Fibroblast of lung (primary cell): ENCODE measurements at regions not wholly inside any gene's neighbourhood (a gene's known extent, or its start where the extent isn't known, plus 50 kb on each side); places are given as distances from the start of the nearest gene placed in this dataset.

Source experiments
- DNase-seq, 2 donors: peaks; one replicate each; pipeline versions ENCODE4 v3.0.0 to v3.0.0-alpha.2; 2010; ENCODE audit warnings: low read depth in 2 of 2
- H2AFZ ChIP-seq: 2 replicates; pipeline ENCODE4 v1.5.1; 2012; ENCODE audit warnings: low read length, control low read depth, inconsistent platforms
- H3K27ac ChIP-seq: 2 replicates; pipeline ENCODE4 v1.5.1; 2011; ENCODE audit warnings: low read length, control low read depth; ENCODE audit not compliant: insufficient read depth
- H3K27me3 ChIP-seq: 2 replicates; pipeline ENCODE4 v1.5.1; 2011; ENCODE audit warnings: mild to moderate bottlenecking, low read length; ENCODE audit not compliant: control insufficient read depth, insufficient read depth
- H3K36me3 ChIP-seq: 2 replicates; pipeline ENCODE4 v1.5.1; 2011; ENCODE audit warnings: low read length; ENCODE audit not compliant: control insufficient read depth, insufficient read depth
- H3K4me1 ChIP-seq: 2 replicates; pipeline ENCODE4 v1.5.1; 2011; ENCODE audit warnings: low read length; ENCODE audit not compliant: control insufficient read depth, insufficient read depth; ENCODE audit errors: extremely low read depth
- H3K4me2 ChIP-seq: 2 replicates; pipeline ENCODE4 v1.5.1; 2011; ENCODE audit warnings: low read length, control low read depth; ENCODE audit not compliant: insufficient read depth; ENCODE audit errors: extremely low read depth
- H3K4me3 ChIP-seq, 4 experiments: fragments of 200-600 bp in 1 of 4; sonication (generic) in 1 of 4; replicated peaks in 1 of 4; 2 replicates each; pipeline ENCODE4 v1.5.1; 2011 to 2016; ENCODE audit warnings: low read length in 4 of 4, low read depth in 3 of 4, mild to moderate bottlenecking in 3 of 4, control low read depth in 2 of 4, inconsistent platforms in 1 of 4, mixed read lengths in 1 of 4; ENCODE audit not compliant: insufficient read depth in 1 of 4; ENCODE audit errors: control extremely low read depth in 1 of 4
- H3K79me2 ChIP-seq: 2 replicates; pipeline ENCODE4 v1.5.1; 2012; ENCODE audit warnings: mild to moderate bottlenecking, low read length, inconsistent platforms; ENCODE audit not compliant: control insufficient read depth, insufficient read depth
- H3K9ac ChIP-seq: 2 replicates; pipeline ENCODE4 v1.5.1; 2011; ENCODE audit warnings: mild to moderate bottlenecking, low read length, control low read depth; ENCODE audit not compliant: insufficient read depth
- H3K9me3 ChIP-seq: 2 replicates; pipeline ENCODE4 v1.5.1; 2012; ENCODE audit warnings: low read depth, low read length; ENCODE audit not compliant: control insufficient read depth, insufficient read depth
- H4K20me1 ChIP-seq: 2 replicates; pipeline ENCODE4 v1.5.1; 2011; ENCODE audit warnings: low read length; ENCODE audit not compliant: control insufficient read depth, insufficient read depth; ENCODE audit errors: extremely low read depth
- CTCF ChIP-seq, 2 donors: IDR thresholded peaks in 1 of 2; conservative IDR thresholded peaks in 1 of 2; 1 replicate in 1 of 2; 2 replicates in 1 of 2; pipeline ENCODE4 v1.5.1; 2011 to 2012; ENCODE audit warnings: low read length in 2 of 2, control low read depth in 1 of 2, inconsistent platforms in 1 of 2, low read depth in 1 of 2, mild to moderate bottlenecking in 1 of 2
- EZH2 ChIP-seq: IDR thresholded peaks from 2 replicates; pipeline ENCODE4 v1.5.1; 2012; ENCODE audit warnings: low read length, control low read depth, mild to moderate bottlenecking; ENCODE audit errors: missing control alignments

- H3K4me2 ChIP-seq: no peak overlapping the region
- no peaks in the 10 kb centered on the region for H3K79me2 ChIP-seq
- no peak overlapping the region for H3K27ac ChIP-seq
- H3K9me3 ChIP-seq: no peaks in the 10 kb centered on the region
- no peak for TF ChIP-seq CTCF (conservative IDR thresholded peaks at IDR 0.05 in 1 of 2, IDR thresholded peaks at IDR 0.05 in 1 of 2; ENCODE audit: low read depth in 1 of 2, low read length in 2 of 2)
- no peak for TF ChIP-seq EZH2
- no peaks in the 10 kb centered on the region for H3K27me3 ChIP-seq
- no peaks in the 10 kb centered on the region for H3K36me3 ChIP-seq
- no peak overlapping the region for H3K9ac ChIP-seq
- H4K20me1 ChIP-seq: no peaks in the 10 kb centered on the region
- no peak for DNase-seq
- H3K4me3 ChIP-seq: no peak overlapping the region
- H2AFZ ChIP-seq: no peak overlapping the region
- no peaks in the 10 kb centered on the region for H3K4me1 ChIP-seq
These were observed 124.7 kb upstream of the ZNF217 start for GRCh38 chr20:53718142-53719021.

- TF ChIP-seq EZH2: no peak
- TF ChIP-seq CTCF (conservative IDR thresholded peaks at IDR 0.05 in 1 of 2, IDR thresholded peaks at IDR 0.05 in 1 of 2; ENCODE audit: low read depth in 1 of 2, low read length in 2 of 2): no peak
- Histone ChIP-seq H3K4me1 (no peaks in the 10 kb centered on the region), H3K79me2 (no peaks in the 10 kb centered on the region), H3K27me3 (no peaks in the 10 kb centered on the region), H3K9ac (no peak overlapping the region), H3K36me3 (no peaks in the 10 kb centered on the region), H2AFZ (no peak overlapping the region), H3K27ac (no peak overlapping the region), H3K4me3 (no peak overlapping the region), H4K20me1 (no peaks in the 10 kb centered on the region), H3K4me2 (no peak overlapping the region), H3K9me3 (no peaks in the 10 kb centered on the region)
- DNase-seq: no peak
These were observed 122.8 kb upstream of the ZNF217 start for GRCh38 chr20:53716395-53716794.

GRCh38 chr20:53714524-53714923 is 120.9 kb upstream of the ZNF217 start:
- H4K20me1 ChIP-seq: no peaks in the 10 kb centered on the region
- H3K4me3 ChIP-seq: no peak overlapping the region
- no peak overlapping the region for H3K9ac ChIP-seq
- no peak overlapping the region for H3K4me2 ChIP-seq
- no peak for DNase-seq
- H3K9me3 ChIP-seq: no peaks in the 10 kb centered on the region
- no peaks in the 10 kb centered on the region for H3K36me3 ChIP-seq
- no peaks in the 10 kb centered on the region for H3K27me3 ChIP-seq
- no peaks in the 10 kb centered on the region for H3K4me1 ChIP-seq
- H3K79me2 ChIP-seq: no peaks in the 10 kb centered on the region
- no peak overlapping the region for H3K27ac ChIP-seq
- TF ChIP-seq EZH2 (no peak), CTCF (conservative IDR thresholded peaks at IDR 0.05 in 1 of 2, IDR thresholded peaks at IDR 0.05 in 1 of 2; ENCODE audit: low read depth in 1 of 2, low read length in 2 of 2) (no peak)
- H2AFZ ChIP-seq: no peak overlapping the region
